HepG2 (cell line): ENCODE measurements at regions not wholly inside any gene's neighbourhood (a gene's known extent, or its start where the extent isn't known, plus 50 kb on each side); places are given as distances from the start of the nearest gene placed in this dataset.

ENCODE experiments used
- ATF1 ChIP-seq: IDR thresholded peaks from 2 replicates; pipeline ENCODE4 v1.6.1; 2016; ENCODE audit warnings: mild to moderate bottlenecking, control low read depth
- CEBPG ChIP-seq: IDR thresholded peaks from 2 replicates; pipeline ENCODE4 v1.6.1; 2016
- GABPA ChIP-seq, 2 experiments: IDR thresholded peaks; 2 replicates each; pipeline ENCODE4 v1.6.1; 2011 to 2016; ENCODE audit warnings: low read depth in 2 of 2, low read length in 1 of 2, missing biosample characterization in 1 of 2, missing genetic modification characterization in 1 of 2
- HDAC2 ChIP-seq: sonication (generic); formaldehyde crosslinking; IDR thresholded peaks from 2 replicates; pipeline ENCODE4 v1.4.0; 2020; ENCODE audit warnings: missing genetic modification reagents
- HES4 ChIP-seq: sonication (generic); formaldehyde crosslinking; IDR thresholded peaks from 2 replicates; pipeline ENCODE4 v1.9.0; 2021; ENCODE audit warnings: mild to moderate bottlenecking, missing genetic modification reagents, borderline replicate concordance
- IRF2 ChIP-seq: IDR thresholded peaks from 2 replicates; pipeline ENCODE4 v1.6.1; 2018; ENCODE audit warnings: missing genetic modification reagents, missing compliant biosample characterization
- NCOA2 ChIP-seq: sonication (generic); formaldehyde crosslinking; IDR thresholded peaks from 2 replicates; pipeline ENCODE4 v1.8.0; 2022; ENCODE audit warnings: inconsistent platforms
- NFIC ChIP-seq: IDR thresholded peaks from 2 replicates; pipeline ENCODE4 v1.6.1; 2012; ENCODE audit warnings: mild to moderate bottlenecking, low read length, inconsistent platforms
- NR2F1 ChIP-seq, 2 experiments: fragments of 450-650 bp in 1 of 2; formaldehyde crosslinking in 1 of 2; IDR thresholded peaks; 2 replicates each; pipeline versions ENCODE4 v1.5.0 to v1.6.1; 2016 to 2020; ENCODE audit warnings: mild to moderate bottlenecking in 1 of 2, missing compliant biosample characterization in 1 of 2, missing genetic modification reagents in 1 of 2, moderate library complexity in 1 of 2
- NR3C1 ChIP-seq: sonication (generic); formaldehyde crosslinking; IDR thresholded peaks from 2 replicates; pipeline ENCODE4 v1.4.0; 2020; ENCODE audit warnings: missing genetic modification reagents
- RARA ChIP-seq: IDR thresholded peaks from 2 replicates; pipeline ENCODE4 v1.6.1; 2016; ENCODE audit warnings: missing genetic modification reagents, missing compliant biosample characterization
- RCOR2 ChIP-seq: IDR thresholded peaks from 2 replicates; pipeline ENCODE4 v1.6.1; 2016; ENCODE audit warnings: missing biosample characterization, missing genetic modification reagents
- SALL1 ChIP-seq: sonication (generic); formaldehyde crosslinking; IDR thresholded peaks from 2 replicates; pipeline ENCODE4 v1.8.0; 2022; ENCODE audit warnings: mild to moderate bottlenecking, missing genetic modification reagents
- SKI ChIP-seq: fragments of 450-650 bp; IDR thresholded peaks from one replicate; pipeline ENCODE4 v1.6.1; 2018; ENCODE audit warnings: mild to moderate bottlenecking; ENCODE audit not compliant: partially characterized antibody
- ZFAT ChIP-seq: sonication (generic); formaldehyde crosslinking; conservative IDR thresholded peaks from 2 replicates; pipeline ENCODE4 v1.8.1; 2023; ENCODE audit warnings: missing genetic modification reagents, inconsistent platforms
- ZIK1 ChIP-seq: sonication (generic); formaldehyde crosslinking; IDR thresholded peaks from 2 replicates; pipeline ENCODE4 v1.5.0; 2020; ENCODE audit warnings: mild to moderate bottlenecking, low read depth, missing genetic modification reagents, borderline replicate concordance
- ZKSCAN1 ChIP-seq: fragments of 150-350 bp; IDR thresholded peaks from 2 replicates; pipeline ENCODE4 v1.6.1; 2014; ENCODE audit warnings: low read length
- ZNF441 ChIP-seq: sonication (generic); formaldehyde crosslinking; IDR thresholded peaks from 2 replicates; pipeline ENCODE4 v1.7.0; 2021; ENCODE audit warnings: missing genetic modification reagents, borderline replicate concordance
- ZNF614 ChIP-seq: IDR thresholded peaks from 2 replicates; pipeline ENCODE4 v1.6.1; 2018; ENCODE audit warnings: missing biosample characterization, missing genetic modification reagents, inconsistent platforms, borderline replicate concordance
- TF ChIP-seq, protein P1 (sequence below): sonication (generic); formaldehyde crosslinking; IDR thresholded peaks from 2 replicates; pipeline ENCODE4 v1.8.0; 2022; ENCODE audit warnings: mild to moderate bottlenecking, missing genetic modification reagents; ENCODE audit not compliant: insufficient replicate concordance
- TF ChIP-seq, protein P2 (sequence below): IDR thresholded peaks from 2 replicates; pipeline ENCODE4 v1.6.1; 2016; ENCODE audit warnings: low read depth, borderline replicate concordance
- TF ChIP-seq, protein P3 (sequence below): sonication (generic); formaldehyde crosslinking; IDR thresholded peaks from 2 replicates; pipeline ENCODE4 v1.4.0; 2020; ENCODE audit warnings: missing genetic modification reagents
- TF ChIP-seq, protein P4 (sequence below): sonication (generic); formaldehyde crosslinking; IDR thresholded peaks from 2 replicates; pipeline ENCODE4 v1.8.1; 2023; ENCODE audit warnings: missing genetic modification reagents, mild to moderate bottlenecking, borderline replicate concordance
- TF ChIP-seq, protein P5 (sequence below): sonication (generic); formaldehyde crosslinking; IDR thresholded peaks from 2 replicates; pipeline ENCODE4 v1.4.0; 2020; ENCODE audit warnings: missing genetic modification reagents
- TF ChIP-seq, protein P6 (sequence below): sonication (generic); formaldehyde crosslinking; IDR thresholded peaks from 2 replicates; pipeline ENCODE4 v1.5.0; 2020; ENCODE audit warnings: mild to moderate bottlenecking, missing genetic modification reagents

DNA sequence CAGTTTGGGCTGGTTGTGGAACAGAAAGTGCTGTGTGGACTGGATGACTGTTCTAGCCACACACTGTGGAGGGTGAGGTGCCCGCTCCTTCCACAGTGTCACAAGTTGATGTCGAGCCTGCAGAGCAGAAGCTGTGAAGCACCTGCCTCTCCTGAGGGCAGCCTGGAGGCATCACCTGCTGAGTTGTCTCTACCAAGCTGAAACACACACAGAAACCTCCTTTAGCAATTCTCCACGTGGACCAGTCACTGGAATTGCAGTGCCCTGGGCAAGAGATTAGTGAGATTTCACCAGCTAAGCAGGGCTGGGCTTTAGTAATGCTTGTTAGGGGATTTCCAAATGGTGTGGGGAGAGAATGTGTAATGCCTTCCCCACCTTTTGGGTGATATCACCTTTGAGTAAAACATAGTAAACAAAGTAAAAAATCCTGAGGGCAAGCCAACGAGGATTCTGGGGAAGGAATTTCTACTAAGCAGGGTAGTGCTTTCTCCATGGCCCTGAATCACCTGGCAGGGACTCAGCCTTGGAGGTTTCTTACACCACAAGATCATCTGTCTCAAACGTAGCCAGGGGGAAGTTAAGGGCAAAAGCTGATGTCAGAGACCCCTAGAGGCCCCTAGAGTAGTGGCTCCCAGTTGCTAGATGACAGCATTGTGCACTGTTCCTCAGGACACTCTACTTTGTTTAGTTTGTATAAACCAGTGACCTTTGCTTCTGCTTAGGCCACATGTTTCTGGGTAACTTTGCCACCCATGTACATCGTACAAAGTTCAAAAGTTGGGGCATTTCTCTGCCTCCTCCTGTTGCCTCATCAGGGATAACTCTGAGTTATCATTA lies 233.1 kb upstream of the IGFBP3 start (continued):
- TF ChIP-seq, protein P1, sequence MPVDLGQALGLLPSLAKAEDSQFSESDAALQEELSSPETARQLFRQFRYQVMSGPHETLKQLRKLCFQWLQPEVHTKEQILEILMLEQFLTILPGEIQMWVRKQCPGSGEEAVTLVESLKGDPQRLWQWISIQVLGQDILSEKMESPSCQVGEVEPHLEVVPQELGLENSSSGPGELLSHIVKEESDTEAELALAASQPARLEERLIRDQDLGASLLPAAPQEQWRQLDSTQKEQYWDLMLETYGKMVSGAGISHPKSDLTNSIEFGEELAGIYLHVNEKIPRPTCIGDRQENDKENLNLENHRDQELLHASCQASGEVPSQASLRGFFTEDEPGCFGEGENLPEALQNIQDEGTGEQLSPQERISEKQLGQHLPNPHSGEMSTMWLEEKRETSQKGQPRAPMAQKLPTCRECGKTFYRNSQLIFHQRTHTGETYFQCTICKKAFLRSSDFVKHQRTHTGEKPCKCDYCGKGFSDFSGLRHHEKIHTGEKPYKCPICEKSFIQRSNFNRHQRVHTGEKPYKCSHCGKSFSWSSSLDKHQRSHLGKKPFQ (CRISPR knock-in tag) = no peak
- TF ChIP-seq ZKSCAN1 (0 out of 2 replicates have a peak, but pooled peaks have one; percentile 29), HDAC2 (peak; percentile 60; the same call in 1 of the 2 replicates), ZNF614 (peak; percentile 60; the same call in 1 of the 2 replicates), RCOR2 (CRISPR knock-in tag) (peak; percentile 47; the same call in 1 of the 2 replicates), NFIC (peak; percentile 58; the same call in 1 of the 2 replicates), NR3C1 (CRISPR knock-in tag) (no peak), HES4 (CRISPR knock-in tag) (no peak), SKI (peak; percentile 39), SALL1 (CRISPR knock-in tag) (peak; percentile 58; the same call in 1 of the 2 replicates), RARA (peak; percentile 79), ZNF441 (no peak), CEBPG (CRISPR knock-in tag) (peak; percentile 84), IRF2 (CRISPR knock-in tag) (peak; percentile 65), GABPA (IDR thresholded peaks at IDR 0.05; ENCODE audit: low read depth, low read length) (no peak), GABPA (CRISPR knock-in tag; IDR thresholded peaks at IDR 0.05; ENCODE audit: low read depth) (peak; percentile 43), ATF1 (CRISPR knock-in tag) (peak; percentile 28; the same call in 1 of the 2 replicates), ZFAT (CRISPR knock-in tag) (no peak), ZIK1 (CRISPR knock-in tag) (no peak), NCOA2 (CRISPR knock-in tag) (peak; percentile 73), NR2F1 (CRISPR knock-in tag; IDR thresholded peaks at IDR 0.05) (peak; percentile 72 to 79; a peak in 3 of 4 replicates)
- TF ChIP-seq, protein P2, sequence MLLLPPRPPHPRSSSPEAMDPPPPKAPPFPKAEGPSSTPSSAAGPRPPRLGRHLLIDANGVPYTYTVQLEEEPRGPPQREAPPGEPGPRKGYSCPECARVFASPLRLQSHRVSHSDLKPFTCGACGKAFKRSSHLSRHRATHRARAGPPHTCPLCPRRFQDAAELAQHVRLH (CRISPR knock-in tag) = 0 out of 2 replicates have a peak, but pooled peaks have one; percentile 34
- TF ChIP-seq, protein P3, sequence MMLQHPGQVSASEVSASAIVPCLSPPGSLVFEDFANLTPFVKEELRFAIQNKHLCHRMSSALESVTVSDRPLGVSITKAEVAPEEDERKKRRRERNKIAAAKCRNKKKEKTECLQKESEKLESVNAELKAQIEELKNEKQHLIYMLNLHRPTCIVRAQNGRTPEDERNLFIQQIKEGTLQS = 0 out of 2 replicates have a peak, but pooled peaks have one; percentile 35
- TF ChIP-seq, protein P4, sequence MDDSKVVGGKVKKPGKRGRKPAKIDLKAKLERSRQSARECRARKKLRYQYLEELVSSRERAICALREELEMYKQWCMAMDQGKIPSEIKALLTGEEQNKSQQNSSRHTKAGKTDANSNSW = no peak
- TF ChIP-seq, protein P5, sequence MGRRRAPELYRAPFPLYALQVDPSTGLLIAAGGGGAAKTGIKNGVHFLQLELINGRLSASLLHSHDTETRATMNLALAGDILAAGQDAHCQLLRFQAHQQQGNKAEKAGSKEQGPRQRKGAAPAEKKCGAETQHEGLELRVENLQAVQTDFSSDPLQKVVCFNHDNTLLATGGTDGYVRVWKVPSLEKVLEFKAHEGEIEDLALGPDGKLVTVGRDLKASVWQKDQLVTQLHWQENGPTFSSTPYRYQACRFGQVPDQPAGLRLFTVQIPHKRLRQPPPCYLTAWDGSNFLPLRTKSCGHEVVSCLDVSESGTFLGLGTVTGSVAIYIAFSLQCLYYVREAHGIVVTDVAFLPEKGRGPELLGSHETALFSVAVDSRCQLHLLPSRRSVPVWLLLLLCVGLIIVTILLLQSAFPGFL (CRISPR knock-in tag) = no peak
- TF ChIP-seq, protein P6, sequence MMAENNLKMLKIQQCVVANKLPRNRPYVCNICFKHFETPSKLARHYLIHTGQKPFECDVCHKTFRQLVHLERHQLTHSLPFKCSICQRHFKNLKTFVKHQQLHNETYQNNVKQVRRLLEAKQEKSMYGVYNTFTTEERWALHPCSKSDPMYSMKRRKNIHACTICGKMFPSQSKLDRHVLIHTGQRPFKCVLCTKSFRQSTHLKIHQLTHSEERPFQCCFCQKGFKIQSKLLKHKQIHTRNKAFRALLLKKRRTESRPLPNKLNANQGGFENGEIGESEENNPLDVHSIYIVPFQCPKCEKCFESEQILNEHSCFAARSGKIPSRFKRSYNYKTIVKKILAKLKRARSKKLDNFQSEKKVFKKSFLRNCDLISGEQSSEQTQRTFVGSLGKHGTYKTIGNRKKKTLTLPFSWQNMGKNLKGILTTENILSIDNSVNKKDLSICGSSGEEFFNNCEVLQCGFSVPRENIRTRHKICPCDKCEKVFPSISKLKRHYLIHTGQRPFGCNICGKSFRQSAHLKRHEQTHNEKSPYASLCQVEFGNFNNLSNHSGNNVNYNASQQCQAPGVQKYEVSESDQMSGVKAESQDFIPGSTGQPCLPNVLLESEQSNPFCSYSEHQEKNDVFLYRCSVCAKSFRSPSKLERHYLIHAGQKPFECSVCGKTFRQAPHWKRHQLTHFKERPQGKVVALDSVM = no peak
